ENCODE measurements at regions not wholly inside any gene's neighbourhood (a gene's known extent, or its start where the extent isn't known, plus 50 kb on each side); places are given as distances from the start of the nearest gene placed in this dataset.
"Not testable (repeated sequence)": the region's sequence is repeated elsewhere in the genome, so short reads cannot be mapped to it uniquely, and the experiment has no call there.

DNA sequence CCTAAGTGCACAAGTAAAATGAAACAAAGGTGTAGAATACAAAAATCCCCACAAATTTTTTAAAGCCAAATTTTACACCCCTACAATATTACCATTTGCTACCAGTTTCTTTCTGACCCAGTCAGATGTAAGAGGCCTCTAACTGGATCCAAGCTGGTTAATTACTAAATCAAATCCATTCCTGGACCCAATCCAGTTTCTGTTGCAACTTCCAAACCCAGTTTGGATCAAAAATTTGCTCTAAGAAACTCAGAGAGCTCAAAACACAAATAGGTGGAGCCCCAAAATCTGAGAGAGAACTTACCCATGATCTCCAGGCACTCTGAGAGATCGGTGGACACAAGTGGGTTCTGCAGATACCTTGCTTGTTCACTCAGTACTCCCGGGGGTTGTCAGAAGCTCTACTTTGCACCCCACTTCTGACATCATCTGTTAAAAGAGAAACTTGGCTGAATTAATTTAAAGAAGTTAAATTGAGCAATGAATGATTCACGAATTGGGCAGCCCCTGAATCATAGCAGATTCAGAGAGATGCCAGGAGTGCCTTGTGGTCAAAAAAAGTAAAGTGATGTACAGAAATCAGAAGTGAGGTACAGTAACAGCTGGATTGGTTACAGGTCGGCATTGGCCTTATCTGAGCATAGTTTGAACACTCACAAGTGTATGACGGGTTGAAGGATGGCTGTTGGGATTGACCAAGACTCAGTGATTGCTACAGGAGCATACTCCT is 448.0 kb downstream of the KCNT2 start:
- DNase-seq, result peak; percentile 67

DNA sequence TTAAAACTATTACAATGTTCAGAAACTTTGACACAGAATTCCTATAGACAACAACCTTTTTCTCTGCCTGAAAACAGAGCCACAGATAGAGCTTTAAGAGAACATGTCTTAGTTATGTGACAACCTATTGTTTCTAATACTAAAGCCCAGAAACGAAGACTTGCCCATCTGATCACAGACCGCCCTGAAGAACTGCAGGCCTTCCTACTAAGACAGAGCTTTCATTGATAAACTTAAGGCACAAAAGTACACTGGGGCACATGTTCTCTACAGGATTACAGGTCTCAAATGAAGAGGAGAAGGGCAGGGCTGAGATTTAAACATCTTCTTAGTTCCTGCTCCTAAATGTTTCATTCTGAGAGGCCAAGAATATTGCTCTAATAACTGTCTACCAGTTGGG is 452.7 kb downstream of the KCNT2 start:
- DNase-seq, result no peak

- no peak for DNase-seq
Measured at GRCh38 chr1:196152975-196153374, 455.3 kb downstream of the KCNT2 start.

- DNase-seq, result no peak
Measured at GRCh38 chr1:196152086-196152485, 456.2 kb downstream of the KCNT2 start.

DNA sequence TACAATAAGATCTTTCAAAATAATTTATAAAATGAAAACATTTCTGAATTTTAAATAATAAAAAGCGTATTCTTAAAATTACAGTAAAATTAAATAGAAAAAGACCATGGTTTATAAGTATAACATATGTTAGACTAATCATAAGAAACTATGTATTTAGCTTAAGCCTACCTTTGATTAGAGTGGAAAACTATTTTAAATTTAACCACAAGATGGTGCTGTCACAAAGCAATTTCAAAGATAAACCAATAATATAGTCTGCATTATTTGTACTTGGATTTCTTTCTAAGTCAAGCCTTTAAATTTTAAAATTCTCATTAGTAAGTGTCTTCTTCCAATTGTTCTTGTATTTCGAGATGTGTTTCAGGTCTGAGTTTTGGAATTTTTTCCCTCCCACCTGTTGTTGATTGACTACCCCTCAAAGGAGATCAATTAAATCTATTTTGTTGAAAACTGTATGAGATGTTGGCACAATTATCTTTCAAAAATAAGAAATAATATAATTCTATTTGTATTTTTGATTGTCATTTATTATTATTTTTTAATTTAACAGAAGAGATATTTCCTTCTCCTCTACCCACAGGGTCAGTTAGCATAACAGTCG is 459.8 kb downstream of the KCNT2 start:
- DNase-seq, result peak; percentile 50

- no peak for DNase-seq
Measured at GRCh38 chr1:196147530-196147929, 460.7 kb downstream of the KCNT2 start.

DNA sequence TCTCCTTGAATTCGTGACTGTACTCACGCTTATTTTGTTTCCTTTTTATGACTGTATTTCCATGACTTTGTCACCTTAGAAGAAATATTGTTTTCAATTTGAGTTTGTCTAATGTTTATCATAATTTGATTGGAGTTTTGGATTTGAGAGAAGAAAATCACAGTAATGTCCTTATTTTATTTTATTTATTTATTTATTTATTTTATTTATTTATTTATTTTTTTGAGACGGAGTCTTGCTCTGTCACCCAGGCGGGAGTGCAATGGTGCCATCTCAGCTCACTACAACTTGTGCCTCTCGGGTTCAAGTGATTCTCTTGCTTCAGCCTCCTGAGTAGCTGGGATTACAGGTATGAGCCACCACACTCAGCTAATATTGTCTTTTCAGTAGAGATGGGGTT is 463.1 kb downstream of the KCNT2 start:
- DNase-seq, result not testable (repeated sequence)

DNA sequence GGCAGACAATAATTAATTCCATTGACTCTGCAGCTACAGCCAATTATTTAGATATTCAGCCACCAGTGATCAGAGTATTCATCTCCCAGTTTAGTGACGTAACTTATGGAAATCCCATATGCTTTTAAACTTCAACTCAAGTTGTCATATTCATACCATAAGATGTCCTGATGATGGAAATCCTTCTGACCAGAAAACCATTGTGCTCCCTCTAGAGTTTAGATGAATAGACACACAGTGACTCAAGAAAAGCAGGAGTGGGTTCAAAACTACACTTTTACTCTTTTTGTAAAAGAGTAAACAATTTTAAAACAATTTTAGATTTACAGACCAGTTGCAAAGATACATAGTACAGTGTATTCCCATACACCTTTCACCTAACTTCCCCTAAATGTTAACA is 463.7 kb downstream of the KCNT2 start:
- DNase-seq, result no peak

DNA sequence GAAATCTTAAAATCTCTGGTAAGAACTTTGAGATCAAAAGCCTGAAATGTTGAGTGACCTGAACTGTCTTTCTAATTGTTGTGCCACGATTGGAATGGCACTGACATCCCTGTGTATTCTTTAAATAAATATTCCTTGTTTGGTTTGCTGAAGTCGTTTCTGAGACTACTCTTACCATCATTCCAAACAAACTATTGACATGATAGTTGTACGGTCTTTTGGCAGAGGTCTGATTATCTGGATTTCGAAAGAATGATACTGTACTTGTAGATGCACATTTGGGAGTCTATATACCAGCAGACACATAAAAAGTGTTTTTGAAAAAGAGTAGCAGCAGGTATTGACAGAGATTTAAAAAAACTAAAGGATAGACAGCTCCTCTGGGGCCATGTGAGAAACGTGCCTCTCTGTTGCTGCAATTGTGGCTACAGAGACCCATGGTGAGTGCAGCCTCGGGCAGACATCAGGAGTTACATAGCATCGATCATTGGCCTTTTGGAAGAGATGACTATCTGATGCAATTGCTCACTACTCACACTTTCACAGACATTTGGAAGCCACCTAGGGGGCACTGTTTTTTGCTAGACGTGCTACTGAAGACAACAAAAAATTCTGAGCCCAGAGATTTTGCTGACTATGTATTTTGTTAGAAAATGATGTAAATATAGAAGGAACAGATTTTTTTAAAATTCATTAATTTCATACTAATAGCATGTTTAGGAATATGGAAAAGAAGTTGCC is 464.5 kb downstream of the KCNT2 start:
- DNase-seq, result no peak

DNA sequence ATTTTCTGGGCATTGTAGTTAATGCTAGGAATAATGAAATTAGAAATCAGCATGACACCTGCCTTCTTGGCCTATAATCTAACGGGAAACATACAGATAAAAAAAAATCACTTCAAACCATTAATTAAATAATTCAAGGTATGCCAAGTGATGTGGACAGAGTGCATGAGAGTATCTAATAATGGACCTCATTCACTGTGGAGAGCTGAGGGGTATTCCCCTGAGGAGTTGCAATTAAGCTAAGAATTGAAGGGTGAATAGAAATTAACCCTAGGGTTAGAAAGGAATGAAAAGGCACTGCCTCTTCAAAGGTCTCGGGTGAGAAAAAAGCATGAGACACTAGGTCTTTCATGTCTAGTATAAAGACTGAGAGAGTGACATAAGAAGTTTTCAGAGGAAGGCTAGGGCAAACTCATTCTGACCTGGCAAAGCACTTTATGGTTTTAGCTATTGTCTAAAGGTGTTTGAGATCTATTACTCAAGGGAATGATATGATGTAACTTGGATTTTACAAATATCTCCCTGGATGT is 466.1 kb downstream of the KCNT2 start:
- DNase-seq, result no peak

- DNase-seq, result peak; percentile 16
Measured at GRCh38 chr1:196136396-196136795, 471.8 kb downstream of the KCNT2 start.

GRCh38 chr1:196131691-196132090 is 476.5 kb downstream of the KCNT2 start:
- no peak for DNase-seq

GRCh38 chr1:196128835-196129234 is 479.4 kb downstream of the KCNT2 start:
- DNase-seq, result no peak

DNA sequence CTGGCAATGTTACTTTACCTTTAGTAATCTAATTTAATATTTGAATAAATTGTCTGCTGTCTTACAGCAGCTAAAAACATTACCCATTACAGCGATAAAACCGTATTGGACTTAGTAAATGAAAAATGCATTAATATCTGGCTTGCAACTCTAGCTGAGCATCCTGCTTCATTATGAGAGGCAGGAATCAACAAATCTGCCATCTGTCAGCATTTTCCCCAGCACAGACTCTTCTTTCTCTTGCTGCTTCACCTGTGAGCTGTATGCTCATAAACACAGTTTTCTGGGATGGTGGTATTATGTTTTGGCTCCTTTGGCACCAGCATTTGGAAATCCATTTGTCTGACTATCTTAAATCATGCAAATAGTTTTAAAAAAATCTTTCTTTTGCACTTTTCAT is 487.1 kb downstream of the KCNT2 start:
- no peak for DNase-seq

- DNase-seq, result peak; percentile 78
Measured at GRCh38 chr1:196115646-196116045, 492.6 kb downstream of the KCNT2 start.

DNA sequence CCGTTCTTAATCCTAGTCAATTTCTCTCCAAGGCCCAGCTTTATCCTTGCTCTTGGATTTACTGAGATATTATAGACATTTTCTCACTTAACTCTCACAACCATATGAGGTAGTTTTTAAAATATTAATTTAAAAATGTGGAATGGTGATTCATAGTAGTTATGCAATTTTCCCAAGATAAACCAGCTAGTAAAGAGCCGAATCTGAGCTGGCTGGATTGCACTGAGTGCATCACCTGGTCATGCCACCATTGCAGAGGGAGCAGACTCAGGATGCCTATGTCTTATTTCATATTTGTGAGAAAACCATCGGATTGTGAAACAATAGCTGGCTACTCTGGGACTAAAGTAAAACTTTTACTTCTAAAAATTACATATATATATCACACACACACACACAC is 494.0 kb downstream of the KCNT2 start:
- peak; percentile 19 for DNase-seq

- not testable (repeated sequence) for DNase-seq
Measured at GRCh38 chr1:196108990-196109389, 499.2 kb downstream of the KCNT2 start.

DNA sequence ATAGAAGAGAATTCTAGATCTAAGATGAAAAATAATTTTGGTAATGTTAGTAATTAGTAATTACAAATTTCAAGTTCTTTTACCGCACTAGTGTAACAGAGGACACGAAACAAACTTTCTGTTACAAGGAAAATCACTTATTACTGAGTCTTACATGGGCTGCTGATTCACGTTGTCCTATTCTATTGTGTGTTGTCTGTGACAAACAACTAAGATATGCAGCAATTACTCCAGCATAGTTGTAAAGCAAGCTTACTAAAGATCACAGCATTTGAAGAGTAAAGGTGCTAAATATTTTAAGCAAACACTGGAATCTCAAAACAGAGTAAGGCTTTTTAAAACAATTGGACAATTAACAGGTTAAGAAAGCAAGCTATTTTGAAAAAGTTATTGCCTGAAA is 502.3 kb downstream of the KCNT2 start:
- no peak for DNase-seq

- DNase-seq, result no peak
Measured at GRCh38 chr1:196102826-196103225, 505.4 kb downstream of the KCNT2 start.

DNA sequence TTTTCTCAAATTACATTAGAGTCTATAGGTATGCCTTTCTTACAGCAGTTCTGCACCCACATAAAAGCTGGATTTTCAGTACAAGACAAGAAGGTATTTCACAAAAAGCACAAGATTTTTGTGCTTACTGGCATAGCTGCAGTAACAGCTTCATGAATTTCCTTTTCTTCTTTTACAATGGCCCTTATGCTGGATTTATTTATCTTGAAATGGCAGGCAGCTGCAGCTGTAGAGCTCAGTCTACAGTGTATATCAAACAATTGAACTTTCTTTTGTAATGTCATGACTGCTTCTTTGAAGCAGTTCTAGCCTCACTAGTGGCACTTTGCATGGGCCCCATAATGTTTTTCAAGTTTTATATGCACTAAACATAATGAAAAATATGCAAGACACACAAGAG is 510.2 kb downstream of the KCNT2 start:
- no peak for DNase-seq

DNA sequence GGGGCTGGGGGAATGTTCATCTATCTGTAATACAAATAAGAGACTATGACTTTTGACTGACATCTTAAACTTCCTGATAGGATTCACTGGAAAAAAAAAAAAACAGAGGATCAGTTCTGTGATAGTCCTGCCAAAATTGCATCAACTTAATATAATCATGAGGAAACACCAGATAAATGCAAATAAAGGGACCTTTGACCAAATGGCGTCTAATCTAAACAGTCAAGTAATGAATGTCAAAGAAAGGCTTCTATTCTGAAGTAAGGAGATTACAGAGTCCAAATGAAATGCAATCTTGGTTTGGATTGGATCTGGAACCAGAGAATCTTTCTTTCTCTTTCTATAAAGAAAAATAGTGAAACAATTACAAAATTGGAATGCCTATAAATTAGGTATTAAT is 513.4 kb downstream of the KCNT2 start:
- no peak for DNase-seq

DNA sequence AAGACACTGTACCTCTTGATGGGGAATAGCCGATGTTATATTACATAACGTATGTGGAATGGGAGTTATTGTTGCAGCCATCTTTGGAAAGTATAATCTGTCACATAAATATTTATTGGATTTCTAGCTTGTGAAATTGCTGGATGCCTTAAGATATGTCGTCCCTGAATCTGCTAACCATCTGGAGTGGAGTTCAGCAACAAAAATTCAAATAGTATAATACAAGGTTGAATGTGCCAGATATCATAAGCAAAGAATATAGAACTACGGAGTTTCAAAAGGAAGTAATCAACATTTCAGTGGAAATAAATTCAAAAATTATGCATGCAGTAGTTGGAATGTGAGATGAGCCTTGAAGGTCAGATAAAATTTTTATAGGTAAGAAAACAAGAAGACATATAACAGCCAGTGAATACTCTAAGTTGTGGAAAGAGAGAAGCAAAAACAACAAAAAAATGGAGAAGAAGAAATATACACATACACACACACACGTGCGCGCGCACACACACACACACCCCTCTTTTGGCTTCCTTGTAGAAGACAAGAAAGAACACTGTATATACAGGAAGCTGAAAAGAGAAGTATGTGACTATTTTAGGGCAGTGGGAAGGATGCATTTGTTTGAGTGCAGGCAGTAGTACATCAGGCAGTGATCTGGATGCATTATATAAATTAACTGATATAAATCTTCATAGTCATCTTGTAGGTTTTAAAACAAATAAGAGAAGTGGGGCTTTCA is 516.7 kb downstream of the KCNT2 start:
- DNase-seq, result no peak

DNA sequence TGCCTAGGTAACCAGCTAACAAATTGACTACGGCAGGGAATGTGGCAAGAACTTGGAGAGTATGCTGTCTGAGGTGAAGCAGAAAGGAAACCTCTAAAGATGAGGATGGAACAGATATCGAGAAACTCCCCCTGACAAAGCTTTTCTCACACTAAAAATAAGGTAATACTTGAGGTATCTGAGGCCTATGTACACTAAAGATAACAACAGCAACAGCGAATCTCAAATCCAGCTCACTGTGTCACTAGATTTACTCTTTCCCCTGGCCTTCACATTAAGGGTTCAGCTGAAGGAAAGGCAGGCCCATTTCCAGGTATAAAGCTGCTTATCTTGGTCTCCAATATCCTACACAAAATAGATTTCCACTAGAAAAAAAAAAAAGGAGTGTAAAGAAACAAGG is 518.0 kb downstream of the KCNT2 start:
- DNase-seq, result no peak

All from fibroblast of skin of right biceps (primary cell).